RWPE2 (cell line): ENCODE measurements at regions not wholly inside any gene's neighbourhood (a gene's known extent, or its start where the extent isn't known, plus 50 kb on each side); places are given as distances from the start of the nearest gene placed in this dataset.
"Not testable (repeated sequence)": the region's sequence is repeated elsewhere in the genome, so short reads cannot be mapped to it uniquely, and the experiment has no call there.

Source experiments
- ATAC-seq: fragments of 200-7000 bp; cut with Tn5 transposase; 3 replicates; pipeline ENCODE4 v1.9.1; 2021; ENCODE audit warnings: low read depth
- DNase-seq: peaks from one replicate; pipeline ENCODE4 v3.0.0-alpha.2; 2020; ENCODE audit warnings: low spot score
- H3K27ac ChIP-seq: fragments of 450-650 bp; 2 replicates; pipeline ENCODE4 v1.5.1; 2017; ENCODE audit warnings: mild to moderate bottlenecking; ENCODE audit not compliant: poor library complexity, severe bottlenecking
- H3K27me3 ChIP-seq: fragments of 250-450 bp; sonication (Bioruptor Pico); 2 replicates; pipeline ENCODE4 v1.5.1; 2021; ENCODE audit warnings: mild to moderate bottlenecking, moderate library complexity; ENCODE audit not compliant: insufficient read depth, poor library complexity, severe bottlenecking
- H3K36me3 ChIP-seq: fragments of 250-450 bp; sonication (Bioruptor Pico); 2 replicates; pipeline ENCODE4 v1.5.1; 2020; ENCODE audit warnings: low read depth, mild to moderate bottlenecking, moderate library complexity
- H3K4me1 ChIP-seq: fragments of 250-450 bp; sonication (Bioruptor Pico); 2 replicates; pipeline ENCODE4 v1.5.1; 2021; ENCODE audit warnings: mild to moderate bottlenecking, moderate library complexity; ENCODE audit not compliant: insufficient read depth, poor library complexity, severe bottlenecking
- H3K4me3 ChIP-seq: fragments of 250-450 bp; sonication (Bioruptor Pico); 2 replicates; pipeline ENCODE4 v1.5.1; 2021; ENCODE audit warnings: mild to moderate bottlenecking, moderate library complexity; ENCODE audit not compliant: severe bottlenecking
- H3K9me3 ChIP-seq: fragments of 250-450 bp; sonication (Bioruptor Pico); 2 replicates; pipeline ENCODE4 v1.5.1; 2021; ENCODE audit warnings: mild to moderate bottlenecking, moderate library complexity; ENCODE audit not compliant: severe bottlenecking
- CTCF ChIP-seq: fragments of 450-650 bp; IDR thresholded peaks from one replicate; pipeline ENCODE4 v1.5.1; 2017; ENCODE audit warnings: mild to moderate bottlenecking, moderate library complexity; ENCODE audit not compliant: poor library complexity, severe bottlenecking

- H3K4me1 ChIP-seq = peaks cover 5% of the 10 kb centered on the region
- H3K27me3 ChIP-seq = no peaks in the 10 kb centered on the region
- DNase-seq = no peak
- no peak overlapping the region for H3K27ac ChIP-seq
- no peak overlapping the region for H3K4me3 ChIP-seq
- no peaks in the 10 kb centered on the region for H3K9me3 ChIP-seq
- TF ChIP-seq CTCF = no peak
- ATAC-seq = no peak
- H3K36me3 ChIP-seq = no peaks in the 10 kb centered on the region
Observed at GRCh38 chr13:50390503-50391248, 375.4 kb downstream of the KCNRG start.

GRCh38 chr13:50392977-50393376, 377.7 kb downstream of the KCNRG start:
- no peak for DNase-seq
- Histone ChIP-seq H3K27ac (no peak overlapping the region), H3K36me3 (no peaks in the 10 kb centered on the region), H3K9me3 (no peaks in the 10 kb centered on the region), H3K4me3 (no peak overlapping the region), H3K27me3 (no peaks in the 10 kb centered on the region), H3K4me1 (peaks cover 11% of the 10 kb centered on the region)
- ATAC-seq = no peak
- no peak for TF ChIP-seq CTCF

GRCh38 chr13:50393628-50394027, 378.4 kb downstream of the KCNRG start:
- Histone ChIP-seq H3K36me3 (no peaks in the 10 kb centered on the region), H3K4me1 (peaks cover 11% of the 10 kb centered on the region), H3K27me3 (no peaks in the 10 kb centered on the region), H3K4me3 (no peak overlapping the region), H3K9me3 (no peaks in the 10 kb centered on the region), H3K27ac (no peak overlapping the region)
- DNase-seq (no peak), ATAC-seq (no peak)
- TF ChIP-seq CTCF = no peak

GRCh38 chr13:50396001-50396400, 380.8 kb downstream of the KCNRG start:
- H3K4me1 ChIP-seq = peaks cover 11% of the 10 kb centered on the region
- peak overlapping the region; percentile 66 for H3K27ac ChIP-seq
- H3K36me3 ChIP-seq = no peaks in the 10 kb centered on the region
- no peaks in the 10 kb centered on the region for H3K9me3 ChIP-seq
- ATAC-seq (peak; percentile 87), DNase-seq (no peak)
- no peaks in the 10 kb centered on the region for H3K27me3 ChIP-seq
- no peak overlapping the region for H3K4me3 ChIP-seq
- TF ChIP-seq CTCF = no peak

DNA sequence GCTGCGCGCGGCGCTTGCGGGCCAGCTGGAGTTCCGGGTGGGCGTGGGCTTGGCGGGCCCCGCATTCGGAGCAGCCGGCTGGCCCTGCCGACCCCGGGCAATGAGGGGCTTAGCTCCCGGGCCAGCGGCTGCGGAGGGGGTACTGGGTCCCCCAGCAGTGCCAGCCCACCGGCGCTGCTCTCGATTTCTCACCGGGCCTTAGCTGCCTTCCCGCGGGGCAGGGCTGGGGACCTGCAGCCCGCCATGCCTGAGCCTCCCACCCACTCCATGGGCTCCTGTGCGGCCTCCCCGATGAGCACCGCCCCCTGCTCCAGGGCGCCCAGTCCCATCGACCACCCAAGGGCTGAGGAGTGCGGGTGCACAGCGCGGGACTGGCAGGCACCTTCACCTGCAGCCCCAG, 381.4 kb downstream of the KCNRG start:
- Histone ChIP-seq H3K27ac (peak overlapping the region; percentile 66), H3K4me1 (peaks cover 16% of the 10 kb centered on the region)
- not testable (repeated sequence) for DNase-seq, ATAC-seq, H3K27me3 ChIP-seq, H3K4me3 ChIP-seq, H3K9me3 ChIP-seq, H3K36me3 ChIP-seq
